ENCODE measurements at regions not wholly inside any gene's neighbourhood (a gene's known extent, or its start where the extent isn't known, plus 50 kb on each side); places are given as distances from the start of the nearest gene placed in this dataset.
A peak's percentile ranks its signal among the peaks of the same experiment; 100 is the strongest.

- 61% methylated on average over 1 of the region's 1 CpG for WGBS (ENCODE audit: low lambda C conversion rate, missing lambda C conversion rate)
- H3K4me2 ChIP-seq: no peak overlapping the region
Observed at GRCh38 chr6:81487489-81487888, 265.0 kb downstream of the TENT5A start.

GRCh38 chr6:81486234-81486633 is 266.2 kb downstream of the TENT5A start:
- no peaks in the 10 kb centered on the region for H3K79me2 ChIP-seq
- TF ChIP-seq EZH2phosphoT487 (IDR thresholded peaks at IDR 0.05; ENCODE audit: low read depth, severe bottlenecking, unreplicated experiment): no peak
- no peak for TF ChIP-seq EZH2 (IDR thresholded peaks at IDR 0.05; ENCODE audit: borderline replicate concordance)
- no peak for TF ChIP-seq CTCF (IDR thresholded peaks at IDR 0.05; ENCODE audit: poor library complexity)
- H3K36me3 ChIP-seq (replicated peaks; ENCODE audit: insufficient read depth, low read depth): no peaks in the 10 kb centered on the region
- no peak overlapping the region for H3K27ac ChIP-seq
- H3K4me2 ChIP-seq: no peak overlapping the region
- peaks cover 6% of the 10 kb centered on the region for H3K4me1 ChIP-seq (ENCODE audit: insufficient read depth)
- no peak for DNase-seq (ENCODE audit: low spot score)
- no peak overlapping the region for H3K4me3 ChIP-seq
- WGBS (ENCODE audit: low lambda C conversion rate, missing lambda C conversion rate): 35% methylated on average over 1 of the region's 1 CpG
- H3K9me3 ChIP-seq (ENCODE audit: low read depth): no peaks in the 10 kb centered on the region
- H4K20me1 ChIP-seq (ENCODE audit: insufficient read depth, poor library complexity, severe bottlenecking): no peaks in the 10 kb centered on the region
- H2AFZ ChIP-seq: no peak overlapping the region
- H3K9me2 ChIP-seq (replicated peaks; ENCODE audit: insufficient read depth): no peaks in the 10 kb centered on the region
- no peaks in the 10 kb centered on the region for H3K27me3 ChIP-seq

More at GRCh38 chr6:81487489-81487888, 265.0 kb downstream of the TENT5A start:
- Histone ChIP-seq H3K4me1 (ENCODE audit: insufficient read depth) (peaks cover 16% of the 10 kb centered on the region), H3K36me3 (replicated peaks; ENCODE audit: insufficient read depth, low read depth) (no peaks in the 10 kb centered on the region), H3K4me3 (no peak overlapping the region), H2AFZ (no peak overlapping the region), H3K79me2 (no peaks in the 10 kb centered on the region), H3K9me2 (replicated peaks; ENCODE audit: insufficient read depth) (no peaks in the 10 kb centered on the region), H3K9me3 (ENCODE audit: low read depth) (no peaks in the 10 kb centered on the region), H3K27ac (no peak overlapping the region), H4K20me1 (ENCODE audit: insufficient read depth, poor library complexity, severe bottlenecking) (no peaks in the 10 kb centered on the region), H3K27me3 (no peaks in the 10 kb centered on the region)
- TF ChIP-seq CTCF (IDR thresholded peaks at IDR 0.05; ENCODE audit: poor library complexity) (no peak), EZH2phosphoT487 (IDR thresholded peaks at IDR 0.05; ENCODE audit: low read depth, severe bottlenecking, unreplicated experiment) (no peak), EZH2 (IDR thresholded peaks at IDR 0.05; ENCODE audit: borderline replicate concordance) (no peak)
- peak; percentile 7 for DNase-seq (ENCODE audit: low spot score)

GRCh38 chr6:81485395-81485794 is 267.1 kb downstream of the TENT5A start:
- Histone ChIP-seq H3K9me2 (replicated peaks; ENCODE audit: insufficient read depth) (no peaks in the 10 kb centered on the region), H3K36me3 (replicated peaks; ENCODE audit: insufficient read depth, low read depth) (no peaks in the 10 kb centered on the region), H3K4me1 (ENCODE audit: insufficient read depth) (no peaks in the 10 kb centered on the region), H2AFZ (no peak overlapping the region), H3K4me3 (no peak overlapping the region), H4K20me1 (ENCODE audit: insufficient read depth, poor library complexity, severe bottlenecking) (no peaks in the 10 kb centered on the region), H3K9me3 (ENCODE audit: low read depth) (no peaks in the 10 kb centered on the region), H3K4me2 (no peak overlapping the region), H3K79me2 (no peaks in the 10 kb centered on the region), H3K27me3 (no peaks in the 10 kb centered on the region), H3K27ac (no peak overlapping the region)
- no peak for DNase-seq (ENCODE audit: low spot score)
- TF ChIP-seq EZH2phosphoT487 (IDR thresholded peaks at IDR 0.05; ENCODE audit: low read depth, severe bottlenecking, unreplicated experiment): no peak

- no peaks in the 10 kb centered on the region for H3K9me3 ChIP-seq (ENCODE audit: low read depth)
- no peak overlapping the region for H3K4me3 ChIP-seq
- no peaks in the 10 kb centered on the region for H3K4me1 ChIP-seq (ENCODE audit: insufficient read depth)
- H3K79me2 ChIP-seq: no peaks in the 10 kb centered on the region
- H3K27me3 ChIP-seq: no peaks in the 10 kb centered on the region
- H3K27ac ChIP-seq: no peak overlapping the region
- TF ChIP-seq CTCF (IDR thresholded peaks at IDR 0.05; ENCODE audit: poor library complexity): no peak
- no peak for TF ChIP-seq EZH2phosphoT487 (IDR thresholded peaks at IDR 0.05; ENCODE audit: low read depth, severe bottlenecking, unreplicated experiment)
- TF ChIP-seq EZH2 (IDR thresholded peaks at IDR 0.05; ENCODE audit: borderline replicate concordance): no peak
- no peak overlapping the region for H3K4me2 ChIP-seq
- no peak overlapping the region for H2AFZ ChIP-seq
- no peaks in the 10 kb centered on the region for H4K20me1 ChIP-seq (ENCODE audit: insufficient read depth, poor library complexity, severe bottlenecking)
- no peak for DNase-seq (ENCODE audit: low spot score)
- H3K9me2 ChIP-seq (replicated peaks; ENCODE audit: insufficient read depth): no peaks in the 10 kb centered on the region
- no peaks in the 10 kb centered on the region for H3K36me3 ChIP-seq (replicated peaks; ENCODE audit: insufficient read depth, low read depth)
Observed at GRCh38 chr6:81484251-81484650, 268.2 kb downstream of the TENT5A start.

Measured in hepatocyte (in vitro differentiated cells).